Activated T-cell treated with anti-CD3 and anti-CD28 coated beads, Interleukin-2, amount 50 U/mL, for 24 hours (primary cell): ENCODE measurements at regions not wholly inside any gene's neighbourhood (a gene's known extent, or its start where the extent isn't known, plus 50 kb on each side); places are given as distances from the start of the nearest gene placed in this dataset.

Experiments
- DNase-seq: peaks from one replicate; pipeline ENCODE4 v3.0.0-alpha.2; 2020
- H3K27ac Mint-ChIP-seq: 2 replicates; pipeline ENCODE4 v1.8.0; 2020; ENCODE audit warnings: mild to moderate bottlenecking, mixed read lengths
- H3K27me3 Mint-ChIP-seq: 2 replicates; pipeline ENCODE4 v1.8.0; 2020; ENCODE audit warnings: mixed read lengths
- H3K36me3 Mint-ChIP-seq: 2 replicates; pipeline ENCODE4 v1.8.0; 2020; ENCODE audit warnings: low read depth, mixed read lengths
- H3K4me1 Mint-ChIP-seq: 2 replicates; pipeline ENCODE4 v1.8.0; 2020; ENCODE audit warnings: low read depth, mixed read lengths
- H3K4me3 Mint-ChIP-seq: 2 replicates; pipeline ENCODE4 v1.8.0; 2020; ENCODE audit warnings: mild to moderate bottlenecking, moderate library complexity, mixed read lengths
- H3K9me3 Mint-ChIP-seq: 2 replicates; pipeline ENCODE4 v1.8.0; 2020; ENCODE audit warnings: mixed read lengths

- H3K9me3 Mint-ChIP-seq, result peaks cover 32% of the 10 kb centered on the region
- no peaks in the 10 kb centered on the region for H3K4me1 Mint-ChIP-seq
- no peak overlapping the region for H3K27ac Mint-ChIP-seq
- H3K4me3 Mint-ChIP-seq, result no peak overlapping the region
- no peak for DNase-seq
- no peaks in the 10 kb centered on the region for H3K36me3 Mint-ChIP-seq
- no peaks in the 10 kb centered on the region for H3K27me3 Mint-ChIP-seq
Observed at GRCh38 chr16:64171632-64172031, 950.2 kb downstream of the CDH11 start.

GRCh38 chr16:64168371-64168770 is 953.5 kb downstream of the CDH11 start:
- DNase-seq, result no peak
- no peaks in the 10 kb centered on the region for H3K36me3 Mint-ChIP-seq
- no peak overlapping the region for H3K4me3 Mint-ChIP-seq
- no peaks in the 10 kb centered on the region for H3K4me1 Mint-ChIP-seq
- H3K9me3 Mint-ChIP-seq, result peaks cover 34% of the 10 kb centered on the region
- no peak overlapping the region for H3K27ac Mint-ChIP-seq
- no peaks in the 10 kb centered on the region for H3K27me3 Mint-ChIP-seq

GRCh38 chr16:64167936-64168335 is 953.9 kb downstream of the CDH11 start:
- DNase-seq, result no peak
- Mint-ChIP-seq H3K9me3 (peaks cover 34% of the 10 kb centered on the region), H3K4me1 (no peaks in the 10 kb centered on the region), H3K4me3 (no peak overlapping the region), H3K36me3 (no peaks in the 10 kb centered on the region), H3K27me3 (no peaks in the 10 kb centered on the region), H3K27ac (no peak overlapping the region)

GRCh38 chr16:64165368-64165767 is 956.5 kb downstream of the CDH11 start:
- Mint-ChIP-seq H3K27me3 (no peaks in the 10 kb centered on the region), H3K9me3 (peaks cover 27% of the 10 kb centered on the region), H3K4me3 (no peak overlapping the region), H3K27ac (no peak overlapping the region), H3K36me3 (no peaks in the 10 kb centered on the region), H3K4me1 (no peaks in the 10 kb centered on the region)
- DNase-seq, result no peak

- Mint-ChIP-seq H3K9me3 (peaks cover 28% of the 10 kb centered on the region), H3K4me3 (no peak overlapping the region), H3K36me3 (no peaks in the 10 kb centered on the region), H3K27me3 (no peaks in the 10 kb centered on the region), H3K27ac (no peak overlapping the region), H3K4me1 (no peaks in the 10 kb centered on the region)
- no peak for DNase-seq
Observed at GRCh38 chr16:64162613-64163375, 959.1 kb downstream of the CDH11 start.

- no peaks in the 10 kb centered on the region for H3K36me3 Mint-ChIP-seq
- no peak for DNase-seq
- peaks cover 32% of the 10 kb centered on the region for H3K9me3 Mint-ChIP-seq
- no peaks in the 10 kb centered on the region for H3K27me3 Mint-ChIP-seq
- no peak overlapping the region for H3K4me3 Mint-ChIP-seq
- no peak overlapping the region for H3K27ac Mint-ChIP-seq
- H3K4me1 Mint-ChIP-seq, result no peaks in the 10 kb centered on the region
Observed at GRCh38 chr16:64159976-64160375, 961.9 kb downstream of the CDH11 start.

- H3K27me3 Mint-ChIP-seq, result no peaks in the 10 kb centered on the region
- H3K27ac Mint-ChIP-seq, result no peak overlapping the region
- no peaks in the 10 kb centered on the region for H3K36me3 Mint-ChIP-seq
Observed at GRCh38 chr16:64158941-64159588, 962.8 kb downstream of the CDH11 start.

GRCh38 chr16:64153718-64154117 is 968.1 kb downstream of the CDH11 start:
- H3K9me3 Mint-ChIP-seq, result peaks cover 26% of the 10 kb centered on the region
- H3K36me3 Mint-ChIP-seq, result no peaks in the 10 kb centered on the region
- no peaks in the 10 kb centered on the region for H3K27me3 Mint-ChIP-seq
- H3K4me3 Mint-ChIP-seq, result no peak overlapping the region
- no peak overlapping the region for H3K27ac Mint-ChIP-seq
- DNase-seq, result no peak
- no peaks in the 10 kb centered on the region for H3K4me1 Mint-ChIP-seq

More at GRCh38 chr16:64158941-64159588, 962.8 kb downstream of the CDH11 start:
- Mint-ChIP-seq H3K4me1 (no peaks in the 10 kb centered on the region), H3K4me3 (no peak overlapping the region), H3K9me3 (peaks cover 25% of the 10 kb centered on the region)
- DNase-seq, result no peak

- Mint-ChIP-seq H3K36me3 (no peaks in the 10 kb centered on the region), H3K27me3 (no peaks in the 10 kb centered on the region), H3K4me3 (no peak overlapping the region), H3K27ac (no peak overlapping the region), H3K9me3 (peaks cover 27% of the 10 kb centered on the region), H3K4me1 (no peaks in the 10 kb centered on the region)
- DNase-seq, result no peak
Observed at GRCh38 chr16:64151990-64152767, 969.7 kb downstream of the CDH11 start.

- Mint-ChIP-seq H3K27me3 (no peaks in the 10 kb centered on the region), H3K27ac (no peak overlapping the region), H3K9me3 (peaks cover 23% of the 10 kb centered on the region), H3K4me3 (no peak overlapping the region), H3K36me3 (no peaks in the 10 kb centered on the region), H3K4me1 (no peaks in the 10 kb centered on the region)
- DNase-seq, result no peak
Observed at GRCh38 chr16:64150193-64150592, 971.7 kb downstream of the CDH11 start.

GRCh38 chr16:64149756-64150155 is 972.1 kb downstream of the CDH11 start:
- no peak overlapping the region for H3K27ac Mint-ChIP-seq
- H3K27me3 Mint-ChIP-seq, result no peaks in the 10 kb centered on the region
- no peaks in the 10 kb centered on the region for H3K36me3 Mint-ChIP-seq
- H3K4me3 Mint-ChIP-seq, result no peak overlapping the region
- H3K9me3 Mint-ChIP-seq, result peaks cover 23% of the 10 kb centered on the region
- no peak for DNase-seq
- H3K4me1 Mint-ChIP-seq, result no peaks in the 10 kb centered on the region

GRCh38 chr16:64148356-64148755 is 973.5 kb downstream of the CDH11 start:
- Mint-ChIP-seq H3K4me1 (no peaks in the 10 kb centered on the region), H3K4me3 (no peak overlapping the region), H3K36me3 (no peaks in the 10 kb centered on the region)

GRCh38 chr16:64147941-64148340 is 973.9 kb downstream of the CDH11 start:
- Mint-ChIP-seq H3K27ac (no peak overlapping the region), H3K4me3 (no peak overlapping the region), H3K9me3 (peaks cover 23% of the 10 kb centered on the region), H3K27me3 (no peaks in the 10 kb centered on the region), H3K4me1 (no peaks in the 10 kb centered on the region), H3K36me3 (no peaks in the 10 kb centered on the region)
- no peak for DNase-seq

More at GRCh38 chr16:64148356-64148755, 973.5 kb downstream of the CDH11 start:
- no peak for DNase-seq
- H3K27ac Mint-ChIP-seq, result no peak overlapping the region
- peaks cover 26% of the 10 kb centered on the region for H3K9me3 Mint-ChIP-seq
- no peaks in the 10 kb centered on the region for H3K27me3 Mint-ChIP-seq

GRCh38 chr16:64144617-64145016 is 977.2 kb downstream of the CDH11 start:
- H3K9me3 Mint-ChIP-seq, result peaks cover 18% of the 10 kb centered on the region
- H3K27me3 Mint-ChIP-seq, result no peaks in the 10 kb centered on the region
- no peak overlapping the region for H3K4me3 Mint-ChIP-seq
- no peak overlapping the region for H3K27ac Mint-ChIP-seq
- DNase-seq, result no peak
- H3K4me1 Mint-ChIP-seq, result no peaks in the 10 kb centered on the region
- H3K36me3 Mint-ChIP-seq, result no peaks in the 10 kb centered on the region

- no peak for DNase-seq
- H3K27me3 Mint-ChIP-seq, result no peaks in the 10 kb centered on the region
- H3K9me3 Mint-ChIP-seq, result peaks cover 23% of the 10 kb centered on the region
- no peak overlapping the region for H3K27ac Mint-ChIP-seq
- no peaks in the 10 kb centered on the region for H3K36me3 Mint-ChIP-seq
- H3K4me3 Mint-ChIP-seq, result no peak overlapping the region
- no peaks in the 10 kb centered on the region for H3K4me1 Mint-ChIP-seq
Observed at GRCh38 chr16:64138621-64139020, 983.2 kb downstream of the CDH11 start.
